ENCODE measurements at regions not wholly inside any gene's neighbourhood (a gene's known extent, or its start where the extent isn't known, plus 50 kb on each side); places are given as distances from the start of the nearest gene placed in this dataset.

- DNase-seq: no peak
- H3K4me3 ChIP-seq (ENCODE audit: low read length in 3 of 3): no peak overlapping the region
- H3K4me1 ChIP-seq (ENCODE audit: control insufficient read depth in 2 of 3, insufficient read depth in 2 of 3, low read depth in 1 of 3, low read length in 3 of 3): peaks cover 0 to 3% (median 0%) of the 10 kb centered on the region in 3 donors
- no peak for FAIRE-seq
- intact Hi-C loops (cut with DNase I): no loop called here
- no peak overlapping the region for H3K9ac ChIP-seq (ENCODE audit: low read length in 3 of 3)
- no peak overlapping the region for H3K27ac ChIP-seq (ENCODE audit: low read depth in 2 of 2, low read length in 2 of 2)
- H3K9me3 ChIP-seq (ENCODE audit: control insufficient read depth in 2 of 3, insufficient read depth in 1 of 3, low read length in 3 of 3): no peaks in the 10 kb centered on the region
- H3K36me3 ChIP-seq (ENCODE audit: control insufficient read depth in 2 of 3, insufficient read depth in 3 of 3, low read length in 3 of 3): no peaks in the 10 kb centered on the region
- TF ChIP-seq CTCF (IDR thresholded peaks at IDR 0.05; ENCODE audit: borderline replicate concordance, extremely low read depth, insufficient read depth): no peak
- no peaks in the 10 kb centered on the region for H3K27me3 ChIP-seq (ENCODE audit: control insufficient read depth, insufficient read depth, low read length)
Measured at GRCh38 chr2:71860381-71860926, 287.2 kb downstream of the CYP26B1 start.

- intact Hi-C loops (cut with DNase I): no loop called here
Measured at GRCh38 chr2:71859211-71859847, 288.3 kb downstream of the CYP26B1 start.

GRCh38 chr2:71858071-71858470, 289.6 kb downstream of the CYP26B1 start:
- DNase-seq (no peak), FAIRE-seq (no peak)
- H3K36me3 ChIP-seq (ENCODE audit: control insufficient read depth in 2 of 3, insufficient read depth in 3 of 3, low read length in 3 of 3): no peaks in the 10 kb centered on the region
- peaks cover 0 to 3% (median 0%) of the 10 kb centered on the region in 3 donors for H3K4me1 ChIP-seq (ENCODE audit: control insufficient read depth in 2 of 3, insufficient read depth in 2 of 3, low read depth in 1 of 3, low read length in 3 of 3)
- H3K9me3 ChIP-seq (ENCODE audit: control insufficient read depth in 2 of 3, insufficient read depth in 1 of 3, low read length in 3 of 3): no peaks in the 10 kb centered on the region
- no peak overlapping the region for H3K4me3 ChIP-seq (ENCODE audit: low read length in 3 of 3)
- no peak for TF ChIP-seq CTCF (IDR thresholded peaks at IDR 0.05; ENCODE audit: borderline replicate concordance, extremely low read depth, insufficient read depth)
- H3K27me3 ChIP-seq (ENCODE audit: control insufficient read depth, insufficient read depth, low read length): no peaks in the 10 kb centered on the region
- intact Hi-C loops (cut with DNase I): no loop called here
- no peak overlapping the region for H3K27ac ChIP-seq (ENCODE audit: low read depth in 2 of 2, low read length in 2 of 2)
- no peak overlapping the region for H3K9ac ChIP-seq (ENCODE audit: low read length in 3 of 3)

More at GRCh38 chr2:71859211-71859847, 288.3 kb downstream of the CYP26B1 start:
- Histone ChIP-seq H3K9me3 (ENCODE audit: control insufficient read depth in 2 of 3, insufficient read depth in 1 of 3, low read length in 3 of 3) (no peaks in the 10 kb centered on the region), H3K27ac (ENCODE audit: low read depth in 2 of 2, low read length in 2 of 2) (no peak overlapping the region), H3K9ac (ENCODE audit: low read length in 3 of 3) (no peak overlapping the region), H3K4me3 (ENCODE audit: low read length in 3 of 3) (no peak overlapping the region), H3K36me3 (ENCODE audit: control insufficient read depth in 2 of 3, insufficient read depth in 3 of 3, low read length in 3 of 3) (no peaks in the 10 kb centered on the region), H3K4me1 (ENCODE audit: control insufficient read depth in 2 of 3, insufficient read depth in 2 of 3, low read depth in 1 of 3, low read length in 3 of 3) (peaks cover 0 to 3% (median 0%) of the 10 kb centered on the region in 3 donors), H3K27me3 (ENCODE audit: control insufficient read depth, insufficient read depth, low read length) (no peaks in the 10 kb centered on the region)
- DNase-seq (no peak), FAIRE-seq (no peak)
- no peak for TF ChIP-seq CTCF (IDR thresholded peaks at IDR 0.05; ENCODE audit: borderline replicate concordance, extremely low read depth, insufficient read depth)
